ENCODE measurements at regions not wholly inside any gene's neighbourhood (a gene's known extent, or its start where the extent isn't known, plus 50 kb on each side); places are given as distances from the start of the nearest gene placed in this dataset.
A peak's percentile ranks its signal among the peaks of the same experiment; 100 is the strongest.

DNA sequence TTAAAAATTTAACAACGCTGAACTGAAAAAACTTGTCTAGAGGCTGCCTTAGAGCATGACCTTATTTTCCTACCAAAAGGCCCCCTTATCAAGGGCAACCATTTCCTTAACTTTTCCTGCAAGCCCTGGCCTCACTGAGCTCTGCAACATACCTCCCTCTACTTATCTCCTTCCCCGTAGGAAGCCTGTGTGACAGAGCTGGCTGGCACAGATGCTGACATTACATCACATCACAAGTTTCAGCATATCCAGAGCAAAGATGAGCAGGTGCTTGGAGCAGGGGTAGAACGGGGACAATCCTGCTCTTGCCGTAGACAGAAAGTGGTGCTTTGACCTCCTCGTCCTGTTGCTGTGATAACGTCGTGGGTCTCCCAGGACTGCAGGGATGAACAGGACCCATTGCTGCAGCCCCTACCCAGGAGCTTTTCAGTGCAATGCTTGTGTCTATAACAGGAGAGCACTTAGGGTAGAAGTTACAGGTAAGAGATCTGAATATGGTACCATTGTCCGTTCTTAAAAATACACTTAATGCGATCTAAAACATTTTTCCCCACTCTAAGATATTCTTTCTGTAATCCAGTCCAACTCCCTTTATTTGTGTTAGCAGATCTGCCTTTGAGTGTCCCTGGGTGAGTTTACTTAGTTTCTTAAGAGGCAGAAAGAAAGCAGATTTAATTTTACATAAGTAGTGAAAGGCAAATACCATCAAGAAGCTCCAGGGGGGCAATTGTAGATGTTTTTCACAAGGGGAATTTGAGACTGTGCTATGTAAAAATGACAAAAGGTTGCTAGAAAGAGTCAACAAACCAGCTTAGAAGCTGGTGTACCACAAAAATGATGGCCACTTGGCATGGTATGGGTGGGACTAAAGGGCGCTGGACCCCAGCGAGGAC, 101.9 kb upstream of the EFNA5 start:
- Histone ChIP-seq H3K4me3 (peak overlapping the region; percentile 3; the same call in 1 of the 2 replicates), H3K27ac (ENCODE audit: low read depth) (no peak overlapping the region), H3K79me2 (replicated peaks; ENCODE audit: insufficient read depth) (no peaks in the 10 kb centered on the region), H3K4me2 (peak overlapping the region; percentile 45), H4K20me1 (replicated peaks; ENCODE audit: insufficient read depth) (no peaks in the 10 kb centered on the region), H2AFZ (no peak overlapping the region), H3K9me2 (ENCODE audit: insufficient read depth) (no peaks in the 10 kb centered on the region), H3K27me3 (ENCODE audit: insufficient read depth) (no peaks in the 10 kb centered on the region), H3K4me1 (ENCODE audit: insufficient read depth) (peaks cover 43% of the 10 kb centered on the region), H3K36me3 (ENCODE audit: insufficient read depth) (no peaks in the 10 kb centered on the region), H3F3A (replicated peaks; ENCODE audit: low read depth) (no peaks in the 10 kb centered on the region)
- peaks cover 56% of the 10 kb centered on the region for H3K4me1 Mint-ChIP-seq
- TF ChIP-seq POLR2AphosphoS5 (IDR thresholded peaks at IDR 0.05; ENCODE audit: low read depth), result no peak
- peak; percentile 57; the same call in 1 of the 2 replicates for TF ChIP-seq NANOG (IDR thresholded peaks at IDR 0.05; ENCODE audit: borderline replicate concordance)
- H3K27me3 Mint-ChIP-seq (ENCODE audit: insufficient read depth, low read depth, poor library complexity), result no peaks in the 10 kb centered on the region
- no peaks in the 10 kb centered on the region for H3K9me3 Mint-ChIP-seq
- DNase-seq (ENCODE audit: low spot score) (peak; percentile 35), ATAC-seq (peak; percentile 63)
- H3K4me3 Mint-ChIP-seq, result 0 out of 3 replicates have a peak overlapping the region, but pooled peaks have one; percentile 10
- H3K36me3 Mint-ChIP-seq (ENCODE audit: low read depth), result no peaks in the 10 kb centered on the region
- H3K27ac Mint-ChIP-seq, result no peak overlapping the region

DNA sequence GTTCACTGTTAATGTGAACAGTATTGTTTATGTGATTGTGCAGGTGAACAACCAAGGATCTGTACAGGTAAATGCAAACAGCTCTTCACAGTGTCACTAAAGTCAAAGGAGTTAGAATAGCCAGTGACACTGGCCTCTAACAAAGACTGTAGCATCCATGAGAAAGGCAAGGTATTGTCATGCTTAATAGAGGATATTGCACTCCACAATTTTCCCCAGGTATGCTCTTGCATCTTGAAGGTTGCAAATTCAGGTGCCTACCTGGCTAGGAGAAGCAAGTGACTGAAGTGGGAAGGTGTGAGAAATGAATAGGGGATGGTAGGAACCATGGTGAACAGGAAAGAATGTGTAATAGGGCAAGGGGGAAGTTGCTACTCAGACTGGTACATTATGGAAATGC, 101.2 kb upstream of the EFNA5 start:
- H3K9me2 ChIP-seq (ENCODE audit: insufficient read depth), result no peaks in the 10 kb centered on the region
- H3K4me2 ChIP-seq, result peak overlapping the region; percentile 45; the same call in 1 of the 2 replicates
- DNase-seq (ENCODE audit: low spot score), result peak; percentile 43
- H3K27ac ChIP-seq (ENCODE audit: low read depth), result no peak overlapping the region
- H3K36me3 ChIP-seq (ENCODE audit: insufficient read depth), result no peaks in the 10 kb centered on the region
- H3K27me3 ChIP-seq (ENCODE audit: insufficient read depth), result no peaks in the 10 kb centered on the region
- ATAC-seq, result peak; percentile 50
- H3K79me2 ChIP-seq (replicated peaks; ENCODE audit: insufficient read depth), result no peaks in the 10 kb centered on the region
- no peaks in the 10 kb centered on the region for H3F3A ChIP-seq (replicated peaks; ENCODE audit: low read depth)
- Mint-ChIP-seq H3K36me3 (ENCODE audit: low read depth) (no peaks in the 10 kb centered on the region), H3K4me1 (peaks cover 50% of the 10 kb centered on the region), H3K4me3 (no peak overlapping the region), H3K27me3 (ENCODE audit: insufficient read depth, low read depth, poor library complexity) (no peaks in the 10 kb centered on the region), H3K9me3 (no peaks in the 10 kb centered on the region), H3K27ac (no peak overlapping the region)
- peaks cover 38% of the 10 kb centered on the region for H3K4me1 ChIP-seq (ENCODE audit: insufficient read depth)
- H2AFZ ChIP-seq, result no peak overlapping the region
- no peak for TF ChIP-seq EZH2 (IDR thresholded peaks at IDR 0.05; ENCODE audit: low read depth, unreplicated experiment)
- TF ChIP-seq ZNF331 (CRISPR knock-in tag; IDR thresholded peaks at IDR 0.05; ENCODE audit: low read depth), result no peak
- TF ChIP-seq, protein P1, sequence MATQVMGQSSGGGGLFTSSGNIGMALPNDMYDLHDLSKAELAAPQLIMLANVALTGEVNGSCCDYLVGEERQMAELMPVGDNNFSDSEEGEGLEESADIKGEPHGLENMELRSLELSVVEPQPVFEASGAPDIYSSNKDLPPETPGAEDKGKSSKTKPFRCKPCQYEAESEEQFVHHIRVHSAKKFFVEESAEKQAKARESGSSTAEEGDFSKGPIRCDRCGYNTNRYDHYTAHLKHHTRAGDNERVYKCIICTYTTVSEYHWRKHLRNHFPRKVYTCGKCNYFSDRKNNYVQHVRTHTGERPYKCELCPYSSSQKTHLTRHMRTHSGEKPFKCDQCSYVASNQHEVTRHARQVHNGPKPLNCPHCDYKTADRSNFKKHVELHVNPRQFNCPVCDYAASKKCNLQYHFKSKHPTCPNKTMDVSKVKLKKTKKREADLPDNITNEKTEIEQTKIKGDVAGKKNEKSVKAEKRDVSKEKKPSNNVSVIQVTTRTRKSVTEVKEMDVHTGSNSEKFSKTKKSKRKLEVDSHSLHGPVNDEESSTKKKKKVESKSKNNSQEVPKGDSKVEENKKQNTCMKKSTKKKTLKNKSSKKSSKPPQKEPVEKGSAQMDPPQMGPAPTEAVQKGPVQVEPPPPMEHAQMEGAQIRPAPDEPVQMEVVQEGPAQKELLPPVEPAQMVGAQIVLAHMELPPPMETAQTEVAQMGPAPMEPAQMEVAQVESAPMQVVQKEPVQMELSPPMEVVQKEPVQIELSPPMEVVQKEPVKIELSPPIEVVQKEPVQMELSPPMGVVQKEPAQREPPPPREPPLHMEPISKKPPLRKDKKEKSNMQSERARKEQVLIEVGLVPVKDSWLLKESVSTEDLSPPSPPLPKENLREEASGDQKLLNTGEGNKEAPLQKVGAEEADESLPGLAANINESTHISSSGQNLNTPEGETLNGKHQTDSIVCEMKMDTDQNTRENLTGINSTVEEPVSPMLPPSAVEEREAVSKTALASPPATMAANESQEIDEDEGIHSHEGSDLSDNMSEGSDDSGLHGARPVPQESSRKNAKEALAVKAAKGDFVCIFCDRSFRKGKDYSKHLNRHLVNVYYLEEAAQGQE (IDR thresholded peaks at IDR 0.05; ENCODE audit: unreplicated experiment), result no peak
- no peak for TF ChIP-seq NANOG (IDR thresholded peaks at IDR 0.05; ENCODE audit: borderline replicate concordance)
- TF ChIP-seq, protein P2, sequence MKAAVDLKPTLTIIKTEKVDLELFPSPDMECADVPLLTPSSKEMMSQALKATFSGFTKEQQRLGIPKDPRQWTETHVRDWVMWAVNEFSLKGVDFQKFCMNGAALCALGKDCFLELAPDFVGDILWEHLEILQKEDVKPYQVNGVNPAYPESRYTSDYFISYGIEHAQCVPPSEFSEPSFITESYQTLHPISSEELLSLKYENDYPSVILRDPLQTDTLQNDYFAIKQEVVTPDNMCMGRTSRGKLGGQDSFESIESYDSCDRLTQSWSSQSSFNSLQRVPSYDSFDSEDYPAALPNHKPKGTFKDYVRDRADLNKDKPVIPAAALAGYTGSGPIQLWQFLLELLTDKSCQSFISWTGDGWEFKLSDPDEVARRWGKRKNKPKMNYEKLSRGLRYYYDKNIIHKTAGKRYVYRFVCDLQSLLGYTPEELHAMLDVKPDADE (IDR thresholded peaks at IDR 0.05), result no peak
- no peak for TF ChIP-seq EZH2phosphoT487 (IDR thresholded peaks at IDR 0.05; ENCODE audit: unreplicated experiment)
- H3K4me3 ChIP-seq, result no peak overlapping the region
- H4K20me1 ChIP-seq (replicated peaks; ENCODE audit: insufficient read depth), result no peaks in the 10 kb centered on the region
